LHCN-M2 (cell line): ENCODE measurements at regions not wholly inside any gene's neighbourhood (a gene's known extent, or its start where the extent isn't known, plus 50 kb on each side); places are given as distances from the start of the nearest gene placed in this dataset.
"Not testable (repeated sequence)": the region's sequence is repeated elsewhere in the genome, so short reads cannot be mapped to it uniquely, and the experiment has no call there.

Experiments
- DNase-seq: peaks from one replicate; pipeline ENCODE4 v3.0.0-alpha.2; 2012; ENCODE audit warnings: low read depth

GRCh38 chr12:47311568-47311967 lies 231.8 kb upstream of the AMIGO2 start:
- DNase-seq: no peak

- DNase-seq: no peak
These were observed 231.3 kb upstream of the AMIGO2 start for GRCh38 chr12:47311010-47311409.

- DNase-seq: no peak
These were observed 228.9 kb upstream of the AMIGO2 start for GRCh38 chr12:47308672-47309071.

- DNase-seq: peak; percentile 82
These were observed 228.1 kb upstream of the AMIGO2 start for GRCh38 chr12:47307680-47308399.

- not testable (repeated sequence) for DNase-seq
These were observed 227.3 kb upstream of the AMIGO2 start for GRCh38 chr12:47306773-47307679.

- no peak for DNase-seq
These were observed 226.4 kb upstream of the AMIGO2 start for GRCh38 chr12:47306130-47306529.

- DNase-seq: no peak
These were observed 225.7 kb upstream of the AMIGO2 start for GRCh38 chr12:47305464-47305863.

GRCh38 chr12:47303995-47304560 lies 224.3 kb upstream of the AMIGO2 start:
- DNase-seq: no peak

- no peak for DNase-seq
These were observed 223.4 kb upstream of the AMIGO2 start for GRCh38 chr12:47303207-47303606.

GRCh38 chr12:47302111-47302671 lies 222.4 kb upstream of the AMIGO2 start:
- DNase-seq: peak; percentile 20

GRCh38 chr12:47299586-47299985 lies 219.8 kb upstream of the AMIGO2 start:
- no peak for DNase-seq

GRCh38 chr12:47297993-47298392 lies 218.2 kb upstream of the AMIGO2 start:
- DNase-seq: no peak

- DNase-seq: no peak
These were observed 217.1 kb upstream of the AMIGO2 start for GRCh38 chr12:47296828-47297227.

GRCh38 chr12:47293406-47293805 lies 213.6 kb upstream of the AMIGO2 start:
- no peak for DNase-seq

- no peak for DNase-seq
These were observed 206.9 kb upstream of the AMIGO2 start for GRCh38 chr12:47286676-47287075.
